SK-N-MC (cell line): ENCODE measurements at regions not wholly inside any gene's neighbourhood (a gene's known extent, or its start where the extent isn't known, plus 50 kb on each side); places are given as distances from the start of the nearest gene placed in this dataset.

Experiments
- EZH2 ChIP-seq: fragments of 200-600 bp; sonication (generic); IDR thresholded peaks from one replicate; pipeline ENCODE4 v1.6.1; 2017; ENCODE audit warnings: antibody characterized with exemption
- POLR2AphosphoS5 ChIP-seq: IDR thresholded peaks from 2 replicates; pipeline ENCODE4 v1.6.1; 2012; ENCODE audit warnings: mild to moderate bottlenecking, low read depth, low read length, borderline replicate concordance

GRCh38 chr13:99059498-99060075 is 81.7 kb upstream of the DOCK9 start:
- TF ChIP-seq EZH2 (no peak), POLR2AphosphoS5 (no peak)
